C4-2B (cell line): ENCODE measurements at regions not wholly inside any gene's neighbourhood (a gene's known extent, or its start where the extent isn't known, plus 50 kb on each side); places are given as distances from the start of the nearest gene placed in this dataset.

Source experiments
- H3K27ac ChIP-seq: fragments of 450-650 bp; 2 replicates; pipeline ENCODE4 v1.5.1; 2017
- CTCF ChIP-seq: fragments of 450-650 bp; conservative IDR thresholded peaks from 2 replicates; pipeline ENCODE4 v1.5.1; 2017; ENCODE audit warnings: mild to moderate bottlenecking
- ZFX ChIP-seq: fragments of 450-650 bp; IDR thresholded peaks from 2 replicates; pipeline ENCODE4 v1.6.1; 2017

GRCh38 chr2:198328454-198328853 is 524.1 kb downstream of the PLCL1 start:
- no peak overlapping the region for H3K27ac ChIP-seq
- TF ChIP-seq CTCF (no peak), ZFX (no peak)

GRCh38 chr2:198327526-198327925 is 523.1 kb downstream of the PLCL1 start:
- H3K27ac ChIP-seq: no peak overlapping the region
- TF ChIP-seq ZFX (no peak), CTCF (no peak)

- no peak overlapping the region for H3K27ac ChIP-seq
- no peak for TF ChIP-seq CTCF
- no peak for TF ChIP-seq ZFX
Observed at GRCh38 chr2:198326431-198326830, 522.0 kb downstream of the PLCL1 start.

- TF ChIP-seq ZFX (no peak), CTCF (no peak)
Observed at GRCh38 chr2:198325359-198325758, 521.0 kb downstream of the PLCL1 start.

GRCh38 chr2:198324071-198324470 is 519.7 kb downstream of the PLCL1 start:
- TF ChIP-seq CTCF (no peak), ZFX (no peak)

More at GRCh38 chr2:198325359-198325758, 521.0 kb downstream of the PLCL1 start:
- no peak overlapping the region for H3K27ac ChIP-seq

GRCh38 chr2:198322275-198322674 is 517.9 kb downstream of the PLCL1 start:
- H3K27ac ChIP-seq: no peak overlapping the region
- TF ChIP-seq ZFX (no peak), CTCF (peak; percentile 45)

More at GRCh38 chr2:198324071-198324470, 519.7 kb downstream of the PLCL1 start:
- no peak overlapping the region for H3K27ac ChIP-seq

- H3K27ac ChIP-seq: no peak overlapping the region
Observed at GRCh38 chr2:198321522-198322088, 517.2 kb downstream of the PLCL1 start.

More at GRCh38 chr2:198321522-198322088, 517.2 kb downstream of the PLCL1 start:
- TF ChIP-seq ZFX: no peak
- no peak for TF ChIP-seq CTCF
